ENCODE measurements at regions not wholly inside any gene's neighbourhood (a gene's known extent, or its start where the extent isn't known, plus 50 kb on each side); places are given as distances from the start of the nearest gene placed in this dataset.

GRCh38 chr2:128543036-128543435 lies 224.4 kb upstream of the HS6ST1 start:
- H3K27ac ChIP-seq: no peak overlapping the region
- no peaks in the 10 kb centered on the region for H3K9me3 ChIP-seq
- H3K4me1 ChIP-seq: no peaks in the 10 kb centered on the region
- H3K27me3 ChIP-seq (ENCODE audit: insufficient read depth in 3 of 3, low read length in 2 of 3): no peaks in the 10 kb centered on the region
- no peak for ATAC-seq
- intact Hi-C loops (cut with DNase I): no loop called here
- no peak for DNase-seq
- 93 to 97% (median 96%) methylated on average over 3 of the region's 3 CpGs for WGBS, 3 donors
- H3K36me3 ChIP-seq (ENCODE audit: insufficient read depth in 1 of 2, low read depth in 1 of 2): no peaks in the 10 kb centered on the region
- TF ChIP-seq CTCF (IDR thresholded peaks at IDR 0.05): no peak
- H3K4me3 ChIP-seq: no peak overlapping the region

GRCh38 chr2:128543646-128544045 lies 225.0 kb upstream of the HS6ST1 start:
- ATAC-seq: no peak
- no peaks in the 10 kb centered on the region for H3K27me3 ChIP-seq (ENCODE audit: insufficient read depth in 3 of 3, low read length in 2 of 3)
- no peaks in the 10 kb centered on the region for H3K36me3 ChIP-seq (ENCODE audit: insufficient read depth in 1 of 2, low read depth in 1 of 2)
- no peak overlapping the region for H3K27ac ChIP-seq
- intact Hi-C loops (cut with DNase I): no loop called here
- 71 to 77% (median 74%) methylated on average over 10 of the region's 10 CpGs for WGBS, 3 donors
- no peak for TF ChIP-seq CTCF (IDR thresholded peaks at IDR 0.05)
- no peak overlapping the region for H3K4me3 ChIP-seq
- H3K4me1 ChIP-seq: no peaks in the 10 kb centered on the region
- no peak for DNase-seq
- H3K9me3 ChIP-seq: no peaks in the 10 kb centered on the region

GRCh38 chr2:128544321-128545037 lies 225.8 kb upstream of the HS6ST1 start:
- H3K4me1 ChIP-seq: no peaks in the 10 kb centered on the region
- no peak overlapping the region for H3K27ac ChIP-seq
- intact Hi-C loops (cut with DNase I): no loop called here
- H3K27me3 ChIP-seq (ENCODE audit: insufficient read depth in 3 of 3, low read length in 2 of 3): no peaks in the 10 kb centered on the region
- TF ChIP-seq CTCF (IDR thresholded peaks at IDR 0.05): no peak
- no peak for ATAC-seq
- no peak for DNase-seq
- 77 to 79% (median 77%) methylated on average over 16 of the region's 16 CpGs for WGBS, 3 donors
- no peaks in the 10 kb centered on the region for H3K36me3 ChIP-seq (ENCODE audit: insufficient read depth in 1 of 2, low read depth in 1 of 2)
- H3K9me3 ChIP-seq: no peaks in the 10 kb centered on the region
- no peak overlapping the region for H3K4me3 ChIP-seq

- ATAC-seq (no peak), DNase-seq (no peak)
- intact Hi-C loops (cut with DNase I): no loop called here
- no peak overlapping the region for H3K4me3 ChIP-seq
- no peak for TF ChIP-seq CTCF (IDR thresholded peaks at IDR 0.05)
- H3K27me3 ChIP-seq (ENCODE audit: insufficient read depth in 3 of 3, low read length in 2 of 3): no peaks in the 10 kb centered on the region
- no peak overlapping the region for H3K27ac ChIP-seq
- H3K4me1 ChIP-seq: no peaks in the 10 kb centered on the region
- WGBS, 3 donors: 80 to 92% (median 89%) methylated on average over 5 of the region's 5 CpGs
- H3K9me3 ChIP-seq: no peaks in the 10 kb centered on the region
- no peaks in the 10 kb centered on the region for H3K36me3 ChIP-seq (ENCODE audit: insufficient read depth in 1 of 2, low read depth in 1 of 2)
These were observed 226.4 kb upstream of the HS6ST1 start for GRCh38 chr2:128545085-128545484.

- no peak for TF ChIP-seq CTCF (IDR thresholded peaks at IDR 0.05)
- no peaks in the 10 kb centered on the region for H3K27me3 ChIP-seq (ENCODE audit: insufficient read depth in 3 of 3, low read length in 2 of 3)
- WGBS, 3 donors: 92 to 95% (median 93%) methylated on average over 7 of the region's 7 CpGs
- ATAC-seq (no peak), DNase-seq (no peak)
- H3K4me1 ChIP-seq: no peaks in the 10 kb centered on the region
- intact Hi-C loops (cut with DNase I): no loop called here
- H3K4me3 ChIP-seq: no peak overlapping the region
- no peaks in the 10 kb centered on the region for H3K9me3 ChIP-seq
- no peaks in the 10 kb centered on the region for H3K36me3 ChIP-seq (ENCODE audit: insufficient read depth in 1 of 2, low read depth in 1 of 2)
- H3K27ac ChIP-seq: no peak overlapping the region
These were observed 227.2 kb upstream of the HS6ST1 start for GRCh38 chr2:128545829-128546228.

All from psoas muscle (tissue), 7 donors.